H9 (cell line): ENCODE measurements at regions not wholly inside any gene's neighbourhood (a gene's known extent, or its start where the extent isn't known, plus 50 kb on each side); places are given as distances from the start of the nearest gene placed in this dataset.

Source experiments
- DNase-seq: peaks from one replicate; pipeline ENCODE4 v3.0.0-alpha.2; 2017
- H2AFZ ChIP-seq: one replicate; pipeline ENCODE4 v1.6.1; 2013; ENCODE audit warnings: mild to moderate bottlenecking, low read length, control low read depth, moderate library complexity
- H2AK5ac ChIP-seq: 2 replicates; pipeline ENCODE4 v1.6.1; 2013; ENCODE audit warnings: low read length, control low read depth, mixed read lengths; ENCODE audit not compliant: insufficient read length
- H2BK120ac ChIP-seq: one replicate; pipeline ENCODE4 v1.6.1; 2013; ENCODE audit warnings: low read depth, mild to moderate bottlenecking, low read length, control low read depth, inconsistent platforms; ENCODE audit not compliant: poor library complexity, severe bottlenecking
- H2BK12ac ChIP-seq: 2 replicates; pipeline ENCODE4 v1.6.1; 2013; ENCODE audit warnings: low read length, control low read depth, mixed read lengths, low read depth; ENCODE audit not compliant: insufficient read length
- H2BK15ac ChIP-seq: 2 replicates; pipeline ENCODE4 v1.6.1; 2013; ENCODE audit warnings: low read depth, low read length, control low read depth
- H2BK20ac ChIP-seq: one replicate; pipeline ENCODE4 v1.6.1; 2013; ENCODE audit warnings: low read depth, mild to moderate bottlenecking, low read length, control low read depth, inconsistent platforms; ENCODE audit not compliant: poor library complexity, severe bottlenecking
- H2BK5ac ChIP-seq: 2 replicates; pipeline ENCODE4 v1.6.1; 2013; ENCODE audit warnings: low read length, control low read depth, mixed read lengths; ENCODE audit not compliant: insufficient read length
- H3K14ac ChIP-seq: 2 replicates; pipeline ENCODE4 v1.6.1; 2013; ENCODE audit warnings: low read length, control low read depth; ENCODE audit not compliant: insufficient read depth
- H3K18ac ChIP-seq: 2 replicates; pipeline ENCODE4 v1.6.1; 2013; ENCODE audit warnings: low read depth, mild to moderate bottlenecking, mixed read lengths, low read length, control low read depth; ENCODE audit not compliant: insufficient read length
- H3K23ac ChIP-seq: 2 replicates; pipeline ENCODE4 v1.6.1; 2013; ENCODE audit warnings: low read length, control low read depth, mixed read lengths, low read depth; ENCODE audit not compliant: insufficient read length
- H3K23me2 ChIP-seq: 2 replicates; pipeline ENCODE4 v1.6.1; 2013; ENCODE audit warnings: low read depth, mild to moderate bottlenecking, mixed read lengths, low read length, control low read depth; ENCODE audit not compliant: insufficient read length, poor library complexity, severe bottlenecking
- H3K27ac ChIP-seq: 2 replicates; pipeline ENCODE4 v1.5.1; 2013; ENCODE audit warnings: low read length, control low read depth, mixed read lengths, low read depth; ENCODE audit not compliant: insufficient read length
- H3K27me3 ChIP-seq: 2 replicates; pipeline ENCODE4 v1.6.1; 2013; ENCODE audit warnings: low read length, control low read depth, inconsistent platforms; ENCODE audit not compliant: insufficient read depth
- H3K4ac ChIP-seq: 2 replicates; pipeline ENCODE4 v1.6.1; 2013; ENCODE audit warnings: low read depth, mild to moderate bottlenecking, control low read depth, inconsistent platforms, low read length, moderate library complexity
- H3K4me1 ChIP-seq: 2 replicates; pipeline ENCODE4 v1.6.1; 2013; ENCODE audit warnings: low read length, control low read depth, inconsistent platforms; ENCODE audit not compliant: insufficient read depth
- H3K4me2 ChIP-seq: 2 replicates; pipeline ENCODE4 v1.6.1; 2013; ENCODE audit warnings: low read length, control low read depth, mixed read lengths; ENCODE audit not compliant: insufficient read length, insufficient read depth
- H3K56ac ChIP-seq: 2 replicates; pipeline ENCODE4 v1.6.1; 2013; ENCODE audit warnings: low read depth, mild to moderate bottlenecking, mixed read lengths, low read length, control low read depth; ENCODE audit not compliant: insufficient read length
- H3K79me1 ChIP-seq: 2 replicates; pipeline ENCODE4 v1.6.1; 2013; ENCODE audit warnings: low read depth, mild to moderate bottlenecking, moderate library complexity, low read length, control low read depth, inconsistent platforms; ENCODE audit not compliant: insufficient read depth, poor library complexity, severe bottlenecking
- H3K79me2 ChIP-seq: 2 replicates; pipeline ENCODE4 v1.6.1; 2013; ENCODE audit warnings: low read length, control low read depth, inconsistent platforms; ENCODE audit not compliant: insufficient read depth
- H3K9ac ChIP-seq: 2 replicates; pipeline ENCODE4 v1.6.1; 2013; ENCODE audit warnings: low read length, control low read depth, mixed read lengths; ENCODE audit not compliant: insufficient read length; ENCODE audit errors: extremely low read depth
- H3K9me3 ChIP-seq: one replicate; pipeline ENCODE4 v1.6.1; 2013; ENCODE audit warnings: low read depth, low read length, inconsistent platforms; ENCODE audit not compliant: control insufficient read depth
- H3T11ph ChIP-seq: one replicate; pipeline ENCODE4 v1.6.1; 2013; ENCODE audit warnings: mild to moderate bottlenecking, low read length, control low read depth, inconsistent platforms
- H4K20me1 ChIP-seq: one replicate; pipeline ENCODE4 v1.6.1; 2013; ENCODE audit not compliant: control insufficient read depth, insufficient read length, insufficient read depth
- H4K5ac ChIP-seq: 2 replicates; pipeline ENCODE4 v1.6.1; 2013; ENCODE audit warnings: low read depth, mild to moderate bottlenecking, mixed read lengths, low read length, control low read depth; ENCODE audit not compliant: insufficient read length
- H4K8ac ChIP-seq: replicated peaks from 2 replicates; pipeline ENCODE4 v1.6.1; 2013; ENCODE audit warnings: low read length, control low read depth, mixed read lengths, low read depth; ENCODE audit not compliant: insufficient read length
- H4K91ac ChIP-seq: 2 replicates; pipeline ENCODE4 v1.6.1; 2013; ENCODE audit warnings: low read depth, mild to moderate bottlenecking, moderate library complexity, mixed read lengths, low read length, control low read depth; ENCODE audit not compliant: insufficient read length
- H3K27ac Mint-ChIP-seq, 3 experiments: 2 replicates in 2 of 3; 3 replicates in 1 of 3; pipeline ENCODE4 v1.8.0; 2020 to 2021; ENCODE audit warnings: mixed read lengths in 3 of 3, mild to moderate bottlenecking in 1 of 3, moderate library complexity in 1 of 3
- H3K27me3 Mint-ChIP-seq: 2 replicates; pipeline ENCODE4 v1.8.0; 2021; ENCODE audit warnings: low read depth, mild to moderate bottlenecking, moderate library complexity, mixed read lengths
- H3K36me3 Mint-ChIP-seq, 3 experiments: 2 replicates in 2 of 3; 3 replicates in 1 of 3; pipeline ENCODE4 v1.8.0; 2020 to 2021; ENCODE audit warnings: low read depth in 3 of 3, mixed read lengths in 3 of 3; ENCODE audit not compliant: insufficient read depth in 1 of 3
- H3K4me1 Mint-ChIP-seq, 2 experiments: 2 replicates each; pipeline ENCODE4 v1.8.0; 2020; ENCODE audit warnings: mixed read lengths in 2 of 2
- H3K4me3 Mint-ChIP-seq, 2 experiments: 2 replicates in 1 of 2; 3 replicates in 1 of 2; pipeline ENCODE4 v1.8.0; 2020 to 2021; ENCODE audit warnings: mild to moderate bottlenecking in 2 of 2, mixed read lengths in 2 of 2, moderate library complexity in 1 of 2
- H3K9me3 Mint-ChIP-seq, 2 experiments: 2 replicates in 1 of 2; 3 replicates in 1 of 2; pipeline ENCODE4 v1.8.0; 2020; ENCODE audit warnings: mild to moderate bottlenecking in 2 of 2, mixed read lengths in 2 of 2, moderate library complexity in 1 of 2
- WGBS: extraction: QIAGEN DNeasy Blood & Tissue Kit; methylation state at CpG from one replicate; pipeline ENCODE4 v1.1.7; 2013; ENCODE audit warnings: missing lambda C conversion rate, low lambda C conversion rate, mixed read lengths; ENCODE audit not compliant: insufficient read length; ENCODE audit errors: extremely low coverage; 5-methylcytosine and 5-hydroxymethylcytosine counted together
- TF ChIP-seq, protein P1 (sequence below): fragments of 200-600 bp; sonication (generic); conservative IDR thresholded peaks from 3 replicates; pipeline ENCODE4 v1.8.0; 2021; ENCODE audit warnings: antibody characterized with exemption, mild to moderate bottlenecking

DNA sequence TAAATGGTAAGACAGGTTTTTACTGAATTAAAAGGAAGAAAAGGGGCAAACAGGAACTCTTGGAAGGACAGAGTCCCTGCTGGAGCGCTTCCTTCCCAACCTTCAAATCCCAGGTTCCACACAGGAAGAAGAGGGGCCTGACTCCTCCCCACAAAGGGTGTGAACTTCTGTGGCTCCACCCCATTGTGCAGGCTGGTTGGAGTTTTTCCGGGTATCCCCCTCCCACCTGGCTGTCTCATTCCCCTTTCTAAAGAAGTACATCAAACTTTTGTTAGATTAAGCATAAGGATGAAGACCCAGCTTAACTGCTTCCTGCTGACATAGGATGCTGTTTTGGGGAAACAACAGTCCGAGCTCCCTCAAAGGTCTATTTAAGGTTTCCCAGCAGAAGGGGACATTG is 187.7 kb downstream of the FCRL5 start:
- Histone ChIP-seq H2AK5ac (no peak overlapping the region), H3K23ac (no peak overlapping the region), H2BK12ac (no peak overlapping the region), H3K4me2 (no peak overlapping the region), H3K79me2 (no peaks in the 10 kb centered on the region), H4K91ac (no peak overlapping the region), H3K56ac (no peak overlapping the region), H4K5ac (no peak overlapping the region), H3K4ac (no peak overlapping the region), H4K20me1 (no peaks in the 10 kb centered on the region), H3K18ac (no peak overlapping the region), H3K23me2 (no peaks in the 10 kb centered on the region), H2BK5ac (no peak overlapping the region), H4K8ac (no peak overlapping the region), H3T11ph (no peak overlapping the region), H3K27ac (no peak overlapping the region), H2BK15ac (no peak overlapping the region), H3K9me3 (no peaks in the 10 kb centered on the region), H3K27me3 (no peaks in the 10 kb centered on the region), H3K79me1 (no peaks in the 10 kb centered on the region), H2BK20ac (no peak overlapping the region), H3K4me1 (peaks cover 5% of the 10 kb centered on the region; the same call in 1 of the 2 replicates), H2AFZ (no peak overlapping the region), H3K14ac (no peak overlapping the region), H3K9ac (no peak overlapping the region), H2BK120ac (no peak overlapping the region)
- no peak for DNase-seq
- no CpG with 5 or more reads among the region's 3 CpGs for WGBS
- H3K27me3 Mint-ChIP-seq: no peaks in the 10 kb centered on the region; the same call in 1 of the 2 replicates
- H3K4me3 Mint-ChIP-seq: no peak overlapping the region
- no peak overlapping the region for H3K27ac Mint-ChIP-seq
- TF ChIP-seq, protein P1, sequence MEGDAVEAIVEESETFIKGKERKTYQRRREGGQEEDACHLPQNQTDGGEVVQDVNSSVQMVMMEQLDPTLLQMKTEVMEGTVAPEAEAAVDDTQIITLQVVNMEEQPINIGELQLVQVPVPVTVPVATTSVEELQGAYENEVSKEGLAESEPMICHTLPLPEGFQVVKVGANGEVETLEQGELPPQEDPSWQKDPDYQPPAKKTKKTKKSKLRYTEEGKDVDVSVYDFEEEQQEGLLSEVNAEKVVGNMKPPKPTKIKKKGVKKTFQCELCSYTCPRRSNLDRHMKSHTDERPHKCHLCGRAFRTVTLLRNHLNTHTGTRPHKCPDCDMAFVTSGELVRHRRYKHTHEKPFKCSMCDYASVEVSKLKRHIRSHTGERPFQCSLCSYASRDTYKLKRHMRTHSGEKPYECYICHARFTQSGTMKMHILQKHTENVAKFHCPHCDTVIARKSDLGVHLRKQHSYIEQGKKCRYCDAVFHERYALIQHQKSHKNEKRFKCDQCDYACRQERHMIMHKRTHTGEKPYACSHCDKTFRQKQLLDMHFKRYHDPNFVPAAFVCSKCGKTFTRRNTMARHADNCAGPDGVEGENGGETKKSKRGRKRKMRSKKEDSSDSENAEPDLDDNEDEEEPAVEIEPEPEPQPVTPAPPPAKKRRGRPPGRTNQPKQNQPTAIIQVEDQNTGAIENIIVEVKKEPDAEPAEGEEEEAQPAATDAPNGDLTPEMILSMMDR: no peak
- no peaks in the 10 kb centered on the region for H3K36me3 Mint-ChIP-seq
- H3K9me3 Mint-ChIP-seq: peaks cover 0 to 4% of the 10 kb centered on the region in 2 experiments; a peak in 1 of 5 replicates
- peaks cover 5 to 13% of the 10 kb centered on the region in 2 experiments for H3K4me1 Mint-ChIP-seq
